CD4-positive, alpha-beta T cell treated with Interleukin-17A for 1 hour (primary cell): ENCODE measurements at regions not wholly inside any gene's neighbourhood (a gene's known extent, or its start where the extent isn't known, plus 50 kb on each side); places are given as distances from the start of the nearest gene placed in this dataset.

Source experiments
- DNase-seq: peaks from one replicate; pipeline ENCODE4 v3.0.0-alpha.2; 2020

DNA sequence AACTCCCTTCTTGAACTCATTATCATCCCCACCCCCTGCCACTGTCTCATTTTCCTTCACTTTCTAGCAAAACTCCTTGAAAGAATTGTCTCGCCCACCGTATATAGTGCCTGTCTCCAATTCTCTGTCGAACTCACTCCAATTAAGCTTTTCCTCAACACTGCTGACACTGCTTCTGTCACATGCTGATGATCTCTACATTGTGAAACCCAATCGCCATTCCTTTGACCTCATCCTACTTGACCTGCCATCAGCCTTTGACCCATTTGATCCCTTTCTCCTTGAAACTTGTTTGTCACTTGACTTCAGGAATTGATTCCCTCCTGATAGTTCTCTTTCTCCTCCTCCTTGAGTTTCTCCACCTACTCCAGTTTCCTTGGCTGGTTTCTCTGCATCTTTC, 54.8 kb downstream of the CCDC71L start:
- no peak for DNase-seq

DNA sequence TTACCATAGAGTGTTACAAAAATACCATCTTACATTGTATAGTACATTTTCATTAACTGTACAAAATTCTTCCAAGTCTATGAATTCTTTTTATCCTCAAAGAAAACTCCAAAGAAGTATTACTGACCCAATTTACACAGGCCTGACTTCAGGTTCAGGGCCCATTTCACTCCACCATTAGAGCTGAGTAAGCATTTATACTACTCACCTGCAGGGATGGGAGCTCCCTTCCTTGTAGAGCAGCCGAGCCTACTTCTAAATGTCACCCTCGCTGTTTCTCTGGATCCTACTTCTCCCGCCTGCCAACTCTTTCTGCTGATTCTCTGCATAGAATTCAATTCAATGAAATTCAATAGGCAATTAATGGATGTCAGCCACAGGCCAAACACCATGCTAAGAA, 56.0 kb downstream of the CCDC71L start:
- DNase-seq, result no peak

- peak; percentile 50 for DNase-seq
Measured at GRCh38 chr7:106604303-106604924, 56.5 kb downstream of the CCDC71L start.

GRCh38 chr7:106603346-106603745, 57.6 kb downstream of the CCDC71L start:
- DNase-seq, result no peak

DNA sequence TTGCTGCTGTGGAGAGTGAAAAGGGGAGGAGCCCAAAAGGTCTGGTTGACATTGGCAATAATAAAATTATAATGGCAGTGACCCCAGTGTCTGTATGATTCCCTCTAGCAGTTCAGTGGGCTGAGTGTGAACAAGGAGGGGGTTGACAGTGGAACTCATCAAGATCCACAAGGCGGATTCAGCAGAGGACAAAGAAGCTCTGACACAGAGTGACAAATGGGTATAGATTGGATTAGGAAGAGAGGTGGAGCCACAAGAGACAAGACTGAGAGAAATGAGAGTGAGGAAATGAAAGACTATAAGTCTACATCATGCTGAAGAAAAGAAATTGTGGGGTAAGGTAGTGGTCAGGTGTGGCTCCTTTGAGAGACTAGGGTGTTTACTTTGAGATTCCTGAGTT, 58.9 kb downstream of the CCDC71L start:
- no peak for DNase-seq

DNA sequence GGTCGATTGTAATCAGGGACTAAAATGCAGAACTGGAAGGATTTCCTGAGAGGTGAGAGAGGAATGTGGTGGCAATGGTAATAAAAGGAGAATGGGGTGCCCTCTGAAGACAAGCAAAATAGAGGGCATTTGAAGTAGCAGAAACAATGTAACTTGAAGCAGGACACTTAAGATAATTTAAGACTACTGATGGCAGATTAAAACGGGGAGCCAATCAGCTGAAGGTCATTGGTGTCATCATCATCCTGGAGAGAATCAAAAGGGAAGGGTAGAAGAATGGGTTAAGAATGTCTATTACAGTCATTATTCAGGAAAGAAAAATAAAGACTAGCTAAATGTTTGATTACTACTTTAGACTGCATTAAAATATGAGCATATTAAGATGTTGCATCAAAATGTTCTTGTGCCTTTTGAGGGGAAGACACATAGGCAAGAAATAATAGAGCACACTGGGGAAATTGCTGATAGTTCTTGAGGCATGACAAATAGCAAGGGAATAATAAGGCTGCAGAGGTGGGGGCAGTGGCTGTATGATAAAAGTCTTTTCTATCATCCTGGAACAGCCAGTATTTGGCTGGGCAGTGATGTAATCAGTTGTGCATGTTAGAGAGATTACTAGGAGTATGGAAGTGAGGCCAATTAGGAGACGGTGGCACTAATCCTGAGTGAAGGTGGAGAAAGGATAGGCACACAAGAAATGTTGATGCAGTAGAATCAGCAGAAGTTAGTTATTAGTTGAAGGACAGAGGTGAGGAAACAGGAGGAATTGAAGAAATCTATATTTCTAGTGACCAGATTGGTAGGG, 60.2 kb downstream of the CCDC71L start:
- no peak for DNase-seq

- no peak for DNase-seq
Measured at GRCh38 chr7:106599343-106599698, 61.6 kb downstream of the CCDC71L start.

GRCh38 chr7:106598663-106599342, 62.2 kb downstream of the CCDC71L start:
- DNase-seq, result peak; percentile 85

DNA sequence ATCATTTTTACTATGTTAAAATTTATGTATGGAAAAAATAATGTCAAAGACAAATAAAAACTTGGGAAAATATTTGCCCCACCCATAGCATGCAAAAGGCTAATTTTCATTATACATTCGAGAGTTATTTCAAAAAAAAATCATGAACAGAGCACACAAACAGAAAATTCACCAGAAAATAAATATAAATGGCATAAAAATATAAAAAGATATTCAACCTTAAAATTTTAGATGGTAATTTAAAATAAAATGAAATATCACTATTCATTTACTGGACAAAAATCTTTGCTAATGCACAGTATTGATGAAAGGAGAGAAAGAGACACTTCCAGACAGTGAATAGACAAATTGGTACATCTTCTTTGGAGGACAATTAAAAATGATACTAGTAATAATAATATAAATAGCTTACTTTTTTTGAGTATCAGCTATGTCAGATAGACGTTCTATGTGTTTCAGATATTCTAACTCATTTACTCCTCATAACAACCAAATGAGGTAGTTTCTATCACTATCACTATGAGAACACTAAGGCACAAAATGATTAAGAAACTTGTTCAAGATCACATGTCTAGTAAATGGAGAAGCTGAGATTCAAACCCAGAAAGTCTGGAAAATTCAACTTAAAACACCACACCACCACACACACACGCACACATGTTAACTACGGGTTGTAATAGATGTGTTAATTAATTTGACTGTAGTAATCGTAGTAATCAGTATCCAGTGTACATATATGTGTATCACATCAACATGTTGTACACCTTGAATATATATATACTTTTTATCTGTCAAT, 63.0 kb downstream of the CCDC71L start:
- DNase-seq, result no peak

GRCh38 chr7:106597014-106597413, 63.9 kb downstream of the CCDC71L start:
- no peak for DNase-seq

DNA sequence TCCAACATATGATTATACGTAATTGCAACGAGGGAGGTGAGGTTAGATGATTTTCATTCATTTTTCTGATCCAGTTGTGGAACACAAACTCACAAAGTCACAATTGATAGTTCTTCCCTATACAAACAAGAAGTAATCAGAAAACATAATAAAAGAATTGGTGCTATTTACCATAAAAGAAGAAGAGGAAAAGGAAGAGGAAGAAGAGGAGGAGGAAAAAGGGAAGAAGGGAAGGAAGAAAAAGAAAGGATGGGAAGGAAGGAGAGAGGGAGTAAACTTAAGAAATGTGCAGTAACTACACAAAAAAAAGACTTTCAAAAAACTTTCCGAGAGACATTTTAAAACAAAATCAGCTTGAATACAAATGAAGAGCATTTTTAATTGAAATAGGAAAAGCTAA, 65.0 kb downstream of the CCDC71L start:
- DNase-seq, result no peak

DNA sequence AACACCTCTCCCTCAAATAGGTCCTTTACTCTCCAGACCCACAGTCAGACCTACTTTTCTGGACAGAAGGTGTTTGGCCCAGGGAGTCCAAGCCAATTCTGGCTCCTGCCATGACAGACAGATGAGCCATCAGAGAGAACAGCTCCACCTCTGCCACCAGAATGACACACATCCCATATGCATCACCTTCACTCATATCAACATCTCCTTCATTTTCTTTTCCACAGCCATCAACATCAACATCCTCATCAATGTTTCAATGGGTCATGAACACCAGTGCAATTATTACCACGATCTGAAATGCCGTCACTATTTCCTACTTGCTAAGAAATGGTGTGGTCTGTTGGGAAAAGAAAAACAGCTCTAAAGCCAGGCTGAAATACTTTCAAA, 67.9 kb downstream of the CCDC71L start:
- no peak for DNase-seq

DNA sequence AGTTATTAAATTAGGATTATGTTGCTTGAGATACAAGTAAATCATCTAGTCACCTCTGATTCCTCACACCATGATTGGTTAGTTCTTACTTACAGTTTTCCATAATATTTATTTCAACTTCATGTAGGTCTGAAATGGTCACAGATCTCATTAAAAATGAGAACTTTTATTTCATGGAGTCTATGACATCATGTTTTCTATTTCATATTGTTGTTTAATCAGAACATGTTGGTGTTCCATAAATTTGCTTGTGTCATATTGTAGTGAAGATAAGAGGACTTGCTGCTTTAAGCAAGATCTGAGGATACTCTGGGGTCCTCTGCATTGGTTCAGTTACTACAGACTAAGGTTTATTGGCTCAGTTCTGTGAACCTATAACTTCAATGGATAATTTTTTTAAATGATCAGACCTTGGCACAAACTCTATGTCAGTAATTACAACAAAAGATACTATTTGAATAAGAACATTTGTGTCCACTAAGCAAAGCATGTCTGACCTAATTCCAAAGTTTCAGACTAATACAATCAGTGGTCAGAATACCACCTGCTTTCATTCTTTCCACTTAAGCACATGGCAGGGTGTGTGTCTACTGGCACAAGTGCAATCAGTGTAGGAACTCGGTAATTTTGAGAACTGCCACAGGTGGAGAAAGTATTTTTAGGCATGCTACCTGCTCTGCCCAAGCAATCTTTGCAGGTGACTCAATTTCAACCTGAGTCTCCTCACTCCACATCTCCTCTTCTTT, 68.5 kb downstream of the CCDC71L start:
- DNase-seq, result no peak

- no peak for DNase-seq
Measured at GRCh38 chr7:106591146-106591545, 69.8 kb downstream of the CCDC71L start.

- no peak for DNase-seq
Measured at GRCh38 chr7:106590209-106590816, 70.6 kb downstream of the CCDC71L start.

DNA sequence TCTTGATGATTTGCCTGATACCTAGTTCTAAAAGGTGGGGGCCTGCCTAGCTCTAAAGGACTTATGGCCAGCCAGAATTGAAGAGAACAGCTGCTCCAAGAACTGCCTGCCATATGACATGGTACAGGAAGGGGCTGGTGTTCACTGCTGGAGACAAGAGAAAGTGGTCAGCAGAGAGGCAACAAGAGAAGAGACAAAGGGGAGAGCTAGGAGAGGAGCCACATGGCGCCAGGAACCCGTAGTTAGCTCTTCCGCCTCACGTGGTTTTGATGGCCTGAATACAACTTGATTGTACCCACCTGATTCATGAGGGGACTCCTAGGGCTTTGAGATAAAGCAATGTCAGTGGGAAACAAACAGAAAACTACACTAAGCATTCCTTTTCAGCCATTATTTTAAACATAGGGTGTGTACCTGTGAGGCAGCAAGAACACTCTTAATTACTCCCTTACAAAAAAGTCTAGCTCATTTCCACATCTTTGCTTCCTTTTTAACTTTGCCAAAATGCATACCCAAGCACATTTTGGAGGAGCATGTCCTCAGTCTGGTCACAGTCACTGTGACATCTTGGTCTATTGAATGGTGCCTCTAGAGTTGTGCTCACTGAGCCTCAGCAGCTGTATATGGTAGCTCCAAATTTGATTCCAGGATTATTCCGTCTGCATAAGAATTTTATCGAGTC, 71.6 kb downstream of the CCDC71L start:
- no peak for DNase-seq

DNA sequence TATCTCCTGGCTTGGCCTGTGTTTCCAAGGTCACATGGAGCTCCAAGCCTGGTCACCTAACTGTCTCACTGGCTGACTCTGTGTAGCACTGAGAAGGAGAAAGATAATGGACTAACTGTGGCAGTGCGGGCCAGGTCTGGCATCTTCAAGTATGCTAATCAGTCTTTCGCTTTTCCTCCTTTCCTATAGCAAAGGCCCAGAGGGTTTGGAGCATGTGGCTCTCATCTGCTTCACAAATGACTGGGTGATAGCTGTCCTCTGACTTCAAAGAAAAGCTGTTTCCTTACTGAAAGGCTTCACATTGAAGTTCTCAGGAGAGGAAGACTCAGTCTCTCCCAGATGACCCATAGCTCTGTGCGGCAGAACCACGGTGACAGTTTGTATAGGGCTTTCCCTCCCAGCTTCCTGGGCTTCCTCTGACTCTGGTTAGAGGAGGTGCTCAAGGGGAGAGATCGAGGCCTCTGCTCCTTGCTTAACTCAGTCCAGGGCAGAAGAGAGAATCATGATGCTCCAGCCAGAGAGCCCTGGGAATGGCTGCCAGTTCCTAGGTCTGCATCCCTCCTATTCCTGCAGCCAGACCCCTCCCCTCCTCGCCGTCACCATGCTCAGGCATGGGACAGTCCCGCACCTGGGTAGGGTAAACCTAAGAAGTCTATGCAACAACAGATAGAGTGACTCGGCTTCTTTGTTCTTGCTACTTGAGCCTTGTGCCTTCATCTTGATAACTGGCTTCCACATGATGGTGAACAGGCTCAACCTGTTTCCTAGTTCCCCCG, 72.3 kb downstream of the CCDC71L start:
- no peak for DNase-seq

DNA sequence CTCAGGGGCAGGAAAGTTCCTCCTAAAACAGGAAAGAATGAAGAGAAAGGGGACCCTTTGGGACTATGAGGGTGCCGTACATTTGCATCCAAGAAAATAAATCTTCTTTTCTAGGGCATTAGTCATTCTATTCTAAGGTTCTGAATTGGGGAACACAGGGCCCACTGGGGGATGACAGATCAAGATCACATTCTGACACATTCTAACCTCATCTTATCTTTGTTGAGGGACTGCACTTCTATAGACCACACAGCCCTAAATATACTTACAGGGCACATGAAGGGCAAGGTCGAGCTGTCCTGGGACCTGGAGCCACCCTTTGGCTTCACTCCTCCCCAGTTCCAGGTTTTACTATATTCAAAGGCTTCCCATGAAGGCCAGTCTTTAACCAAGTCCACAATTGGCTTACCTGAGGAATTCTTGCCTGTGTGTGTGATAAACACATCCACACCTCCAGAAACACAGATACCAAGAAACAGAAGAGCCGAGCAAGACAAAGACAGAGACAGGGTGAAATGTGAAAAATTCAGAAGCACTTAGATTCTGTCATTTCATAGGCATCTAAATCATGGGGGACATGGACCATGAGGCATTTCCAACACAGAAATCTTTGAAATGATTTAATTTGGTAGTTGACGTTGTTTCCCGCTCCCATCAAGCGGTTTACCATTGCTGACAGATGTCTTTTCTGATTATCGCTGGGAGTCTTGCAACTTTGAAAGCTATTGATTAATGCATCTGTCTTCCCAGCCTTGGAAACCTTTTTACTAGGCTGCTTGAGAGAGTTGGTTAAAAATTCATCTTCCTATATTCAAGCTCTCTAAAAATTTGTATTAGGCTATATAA, 75.8 kb downstream of the CCDC71L start:
- DNase-seq, result no peak
